Spleen (tissue), 11 donors: ENCODE measurements at regions not wholly inside any gene's neighbourhood (a gene's known extent, or its start where the extent isn't known, plus 50 kb on each side); places are given as distances from the start of the nearest gene placed in this dataset.
"Not testable (repeated sequence)": the region's sequence is repeated elsewhere in the genome, so short reads cannot be mapped to it uniquely, and the experiment has no call there.

Source experiments
- DNase-seq: peaks from one replicate; pipeline ENCODE4 v3.0.0-alpha.2; 2020
- H3K27ac ChIP-seq, 8 donors: fragments of 200-600 bp; sonication (generic) in 7 of 8; 1 replicate in 4 of 8; 2 replicates in 4 of 8; pipeline versions ENCODE4 v1.5.0 to v1.8.0; 2016 to 2021; ENCODE audit warnings: inconsistent platforms in 4 of 8, mild to moderate bottlenecking in 4 of 8, moderate library complexity in 1 of 8
- H3K27me3 ChIP-seq, 7 donors: fragments of 200-600 bp; sonication (generic) in 6 of 7; replicated peaks in 1 of 7; 1 replicate in 4 of 7; 2 replicates in 3 of 7; pipeline versions ENCODE4 v1.5.0 to v1.8.0; 2016 to 2021; ENCODE audit warnings: inconsistent platforms in 3 of 7, mild to moderate bottlenecking in 1 of 7
- H3K36me3 ChIP-seq, 6 donors: fragments of 200-600 bp; sonication (generic) in 5 of 6; 1 replicate in 4 of 6; 2 replicates in 2 of 6; pipeline versions ENCODE4 v1.5.0 to v1.8.0; 2016 to 2021; ENCODE audit warnings: inconsistent platforms in 2 of 6
- H3K4me1 ChIP-seq, 6 donors: fragments of 200-600 bp; sonication (generic) in 5 of 6; 1 replicate in 3 of 6; 2 replicates in 3 of 6; pipeline versions ENCODE4 v1.5.0 to v1.8.0; 2016 to 2021; ENCODE audit warnings: inconsistent platforms in 3 of 6
- H3K4me3 ChIP-seq, 8 donors: fragments of 200-600 bp; sonication (generic) in 7 of 8; 1 replicate in 4 of 8; 2 replicates in 4 of 8; pipeline versions ENCODE4 v1.5.0 to v1.8.0; 2016 to 2021; ENCODE audit warnings: inconsistent platforms in 4 of 8, mild to moderate bottlenecking in 4 of 8, moderate library complexity in 2 of 8
- H3K9me3 ChIP-seq, 8 donors: fragments of 200-600 bp; sonication (generic) in 7 of 8; 1 replicate in 4 of 8; 2 replicates in 4 of 8; pipeline versions ENCODE4 v1.5.0 to v1.8.0; 2016 to 2021; ENCODE audit warnings: inconsistent platforms in 4 of 8
- POLR2A ChIP-seq, 3 donors: fragments of 450-650 bp; IDR thresholded peaks; one replicate each; pipeline ENCODE4 v1.5.1; 2017; ENCODE audit warnings: antibody characterized with exemption in 3 of 3, mild to moderate bottlenecking in 1 of 3
- POLR2AphosphoS5 ChIP-seq, 3 donors: sonication (generic); formaldehyde crosslinking; IDR thresholded peaks; one replicate each; pipeline ENCODE4 v1.5.1; 2017; ENCODE audit warnings: antibody characterized with exemption in 3 of 3
- WGBS, 5 donors: extraction: QIAGEN DNeasy Blood & Tissue Kit in 3 of 5; methylation state at CpG; one replicate each; pipeline versions ENCODE4 v1.1.5 to v1.1.7; 2013 to 2018; 5-methylcytosine and 5-hydroxymethylcytosine counted together
- intact Hi-C: fragments of 100-400 bp; cut with DNase I; formaldehyde crosslinking; loops from one replicate; pipeline ENCODE4 v1.15.0; 2023; ENCODE audit warnings: low total_unique reads
- TF ChIP-seq, protein P1 (sequence below), 11 experiments: fragments of 200-600 bp in 7 of 11; fragments of 450-650 bp in 4 of 11; sonication (generic) in 4 of 11; IDR thresholded peaks in 8 of 11; conservative IDR thresholded peaks in 3 of 11; 1 replicate in 7 of 11; 2 replicates in 4 of 11; pipeline versions ENCODE4 v1.4.0 to v1.8.0; 2016 to 2021; ENCODE audit warnings: antibody characterized with exemption in 11 of 11, inconsistent platforms in 4 of 11, mild to moderate bottlenecking in 1 of 11
- donor health status: healthy with polysubstance abuse.
- donor health status: DM: no; HTN: no; CAD: no; lungs with moderate emphysema.
- donor health status: DM: no; HTN: no; CAD: no.
- donor health status: Bipolar disorder and iron deficiency.
- donor health status: healthy.
- donor health status: DM: no; HTN: no; CAD: no.
- donor health status: DM: yes; HTN: yes; CAD: no.

DNA sequence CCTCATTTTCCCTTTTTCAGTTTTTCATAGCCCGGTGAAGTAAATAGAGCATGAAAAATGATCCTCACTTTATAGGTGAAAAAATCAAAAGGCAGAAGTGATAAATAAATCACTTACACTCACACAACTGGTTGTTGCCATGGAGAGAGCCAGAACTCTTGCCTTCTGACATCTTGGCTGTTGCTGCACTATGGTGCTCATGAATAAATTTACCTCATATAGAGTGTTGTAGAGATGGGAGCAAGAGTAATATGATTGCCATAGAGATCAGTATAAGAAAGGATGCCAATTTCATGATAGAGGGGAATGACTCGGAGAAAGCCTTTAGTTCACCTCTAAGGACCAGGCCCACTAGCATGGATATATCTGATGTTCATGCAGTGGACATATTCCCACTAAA lies 82.5 kb upstream of the TMEM178A start:
- Histone ChIP-seq H3K27ac (no peak overlapping the region), H3K4me3 (no peak overlapping the region), H3K9me3 (peaks cover 0 to 17% (median 13%) of the 10 kb centered on the region in 8 donors), H3K27me3 (no peaks in the 10 kb centered on the region), H3K36me3 (no peaks in the 10 kb centered on the region), H3K4me1 (no peaks in the 10 kb centered on the region)
- intact Hi-C loops, result no loop called here
- DNase-seq, result no peak
- WGBS, 5 donors, result 90 to 96% (median 95%) methylated on average over 2 of the region's 2 CpGs
- no peak for TF ChIP-seq POLR2A (IDR thresholded peaks at IDR 0.05)
- TF ChIP-seq POLR2AphosphoS5 (IDR thresholded peaks at IDR 0.05), result no peak
- TF ChIP-seq, protein P1, sequence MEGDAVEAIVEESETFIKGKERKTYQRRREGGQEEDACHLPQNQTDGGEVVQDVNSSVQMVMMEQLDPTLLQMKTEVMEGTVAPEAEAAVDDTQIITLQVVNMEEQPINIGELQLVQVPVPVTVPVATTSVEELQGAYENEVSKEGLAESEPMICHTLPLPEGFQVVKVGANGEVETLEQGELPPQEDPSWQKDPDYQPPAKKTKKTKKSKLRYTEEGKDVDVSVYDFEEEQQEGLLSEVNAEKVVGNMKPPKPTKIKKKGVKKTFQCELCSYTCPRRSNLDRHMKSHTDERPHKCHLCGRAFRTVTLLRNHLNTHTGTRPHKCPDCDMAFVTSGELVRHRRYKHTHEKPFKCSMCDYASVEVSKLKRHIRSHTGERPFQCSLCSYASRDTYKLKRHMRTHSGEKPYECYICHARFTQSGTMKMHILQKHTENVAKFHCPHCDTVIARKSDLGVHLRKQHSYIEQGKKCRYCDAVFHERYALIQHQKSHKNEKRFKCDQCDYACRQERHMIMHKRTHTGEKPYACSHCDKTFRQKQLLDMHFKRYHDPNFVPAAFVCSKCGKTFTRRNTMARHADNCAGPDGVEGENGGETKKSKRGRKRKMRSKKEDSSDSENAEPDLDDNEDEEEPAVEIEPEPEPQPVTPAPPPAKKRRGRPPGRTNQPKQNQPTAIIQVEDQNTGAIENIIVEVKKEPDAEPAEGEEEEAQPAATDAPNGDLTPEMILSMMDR (IDR thresholded peaks at IDR 0.05 in 8 of 11, conservative IDR thresholded peaks at IDR 0.05 in 3 of 11), result no peak

DNA sequence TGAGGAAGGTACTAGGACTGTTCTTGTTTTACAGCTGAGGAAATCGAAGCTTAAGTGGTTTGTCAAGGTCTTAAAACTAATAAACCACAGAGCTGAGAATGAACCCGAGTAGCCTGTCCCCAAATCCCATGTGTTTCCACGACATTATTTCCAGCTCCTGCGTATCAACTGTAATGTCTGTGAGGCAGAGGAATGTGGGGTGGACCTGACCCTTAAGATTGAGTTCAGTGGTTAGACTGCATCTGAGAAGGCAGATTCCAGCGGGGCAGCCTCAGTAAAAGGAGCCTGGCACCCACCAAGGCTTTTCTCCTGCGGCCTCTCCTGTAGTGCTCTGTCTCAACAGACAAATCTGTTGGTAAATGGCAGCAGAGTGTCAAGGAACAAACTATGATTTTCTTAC lies 81.9 kb upstream of the TMEM178A start:
- no peak overlapping the region for H3K4me3 ChIP-seq
- no peaks in the 10 kb centered on the region for H3K4me1 ChIP-seq
- 72 to 84% (median 79%) methylated on average over 6 of the region's 6 CpGs for WGBS, 5 donors
- no peaks in the 10 kb centered on the region for H3K27me3 ChIP-seq
- H3K36me3 ChIP-seq, result no peaks in the 10 kb centered on the region
- no peak overlapping the region for H3K27ac ChIP-seq
- H3K9me3 ChIP-seq, result peaks cover 0 to 17% (median 13%) of the 10 kb centered on the region in 8 donors
- no peak for TF ChIP-seq POLR2A (IDR thresholded peaks at IDR 0.05)
- TF ChIP-seq POLR2AphosphoS5 (IDR thresholded peaks at IDR 0.05), result no peak
- TF ChIP-seq, protein P1 (IDR thresholded peaks at IDR 0.05 in 8 of 11, conservative IDR thresholded peaks at IDR 0.05 in 3 of 11), result no peak
- intact Hi-C loops, result no loop called here
- no peak for DNase-seq

DNA sequence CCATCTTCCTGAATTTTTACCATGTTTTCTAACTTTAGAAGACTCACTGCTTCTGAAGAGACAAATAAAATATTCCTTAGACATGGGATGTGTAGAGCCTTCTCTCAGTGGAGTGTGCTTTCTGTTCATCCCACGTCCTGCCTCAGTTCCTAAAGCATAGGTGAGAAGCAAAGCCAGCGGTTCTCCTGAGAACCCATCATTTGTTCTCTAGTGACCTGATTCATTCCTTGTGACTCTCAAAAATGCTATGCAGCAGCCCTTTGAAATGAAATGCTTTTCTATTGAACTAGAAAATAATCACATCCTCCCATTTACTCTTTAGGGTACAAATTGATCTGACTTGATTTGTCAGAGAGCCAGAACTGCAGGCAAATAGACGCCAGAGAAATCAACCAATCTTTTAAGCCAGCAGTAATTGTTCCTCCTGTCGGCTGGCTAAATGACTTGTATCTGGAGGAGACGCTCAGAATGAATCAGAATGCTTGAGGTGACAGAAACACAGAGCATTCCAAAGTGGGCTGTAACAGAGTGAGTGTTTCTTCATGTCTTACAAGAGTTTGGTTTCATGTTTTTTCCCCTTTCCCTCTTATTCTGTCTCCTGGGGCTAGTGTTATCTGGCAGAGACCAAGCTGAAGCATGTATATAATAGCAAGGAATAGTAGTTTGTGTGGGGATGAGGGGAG lies 81.3 kb upstream of the TMEM178A start:
- Histone ChIP-seq H3K4me1 (no peaks in the 10 kb centered on the region), H3K36me3 (no peaks in the 10 kb centered on the region), H3K4me3 (no peak overlapping the region), H3K27me3 (no peaks in the 10 kb centered on the region), H3K9me3 (peaks cover 0 to 17% (median 13%) of the 10 kb centered on the region in 8 donors), H3K27ac (no peak overlapping the region)
- no peak for DNase-seq
- 85 to 93% (median 89%) methylated on average over 5 of the region's 5 CpGs for WGBS, 5 donors
- intact Hi-C loops, result no loop called here
- TF ChIP-seq, protein P1 (IDR thresholded peaks at IDR 0.05 in 8 of 11, conservative IDR thresholded peaks at IDR 0.05 in 3 of 11), result no peak
- TF ChIP-seq POLR2A (IDR thresholded peaks at IDR 0.05), result no peak
- no peak for TF ChIP-seq POLR2AphosphoS5 (IDR thresholded peaks at IDR 0.05)

DNA sequence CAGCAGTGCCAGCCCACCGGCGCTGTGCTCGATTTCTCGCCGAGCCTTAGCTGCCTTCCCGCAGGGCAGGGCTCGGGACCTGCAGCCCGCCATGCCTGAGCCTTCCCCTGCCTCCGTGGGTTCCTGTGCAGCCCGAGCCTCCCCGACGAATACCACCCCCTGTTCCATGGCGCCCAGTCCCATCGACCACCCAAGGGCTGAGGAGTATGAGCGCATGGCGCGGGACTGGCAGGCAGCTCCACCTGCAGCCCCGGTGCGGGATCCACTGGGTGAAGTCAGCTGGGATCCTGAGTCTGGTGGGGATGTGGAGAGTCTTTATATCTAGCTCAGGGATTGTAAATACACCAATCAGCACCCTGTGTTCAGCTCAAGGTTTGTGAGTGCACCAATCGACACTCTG lies 80.2 kb upstream of the TMEM178A start:
- intact Hi-C loops, result not testable (repeated sequence)

More for the DNA sequence above, 80.2 kb upstream of the TMEM178A start:
- H3K4me3 ChIP-seq, H3K4me1 ChIP-seq, H3K27me3 ChIP-seq, H3K27ac ChIP-seq, DNase-seq, H3K36me3 ChIP-seq: not testable (repeated sequence)
- H3K9me3 ChIP-seq, result peaks cover 0 to 10% (median 9%) of the 10 kb centered on the region in 8 donors
- WGBS, 5 donors, result 94 to 98% (median 95%) methylated on average over 16 to 20 of the region's 20 CpGs
